ENCODE measurements at regions not wholly inside any gene's neighbourhood (a gene's known extent, or its start where the extent isn't known, plus 50 kb on each side); places are given as distances from the start of the nearest gene placed in this dataset.

DNA sequence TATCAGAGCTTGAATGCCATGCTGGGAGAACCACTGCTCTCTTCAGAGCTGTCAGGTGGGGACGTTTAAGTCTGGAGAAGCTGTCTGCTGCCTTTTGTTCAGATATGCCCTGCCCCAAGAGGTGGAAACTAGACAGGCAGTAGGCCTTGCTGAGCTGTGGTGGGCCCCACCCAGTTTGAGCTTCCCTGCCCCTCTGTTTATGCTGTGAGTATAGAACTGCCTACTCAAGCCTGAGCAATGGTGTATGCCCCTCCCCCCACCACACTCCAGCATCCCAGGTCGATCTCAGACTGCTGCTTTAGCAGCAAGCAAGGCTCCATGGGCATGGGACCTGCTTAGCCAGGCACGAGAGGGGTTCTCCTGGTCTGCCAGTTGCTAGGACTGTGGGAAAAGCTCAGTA is 362.3 kb downstream of the FAM170A start:
- Histone ChIP-seq H4K20me1 (ENCODE audit: control insufficient read depth, insufficient read depth, low read depth, low read length) (no peaks in the 10 kb centered on the region), H3K9me3 (ENCODE audit: control insufficient read depth, insufficient read depth, low read length) (no peaks in the 10 kb centered on the region), H3K4me1 (ENCODE audit: control insufficient read depth, low read length) (no peaks in the 10 kb centered on the region), H3K27ac (ENCODE audit: low read depth, low read length) (no peak overlapping the region), H3K27me3 (ENCODE audit: control insufficient read depth, low read length) (no peaks in the 10 kb centered on the region), H3K4me3 (ENCODE audit: low read length) (no peak overlapping the region), H3K9me2 (replicated peaks; ENCODE audit: control insufficient read depth, low read length) (no peaks in the 10 kb centered on the region), H3K79me2 (ENCODE audit: control insufficient read depth, low read length) (no peaks in the 10 kb centered on the region), H3F3A (ENCODE audit: control insufficient read depth, insufficient read depth) (no peaks in the 10 kb centered on the region), H3K36me3 (ENCODE audit: control insufficient read depth, low read length) (no peaks in the 10 kb centered on the region), H3K4me2 (ENCODE audit: low read length) (no peak overlapping the region)
- no peak for TF ChIP-seq EZH2phosphoT487 (IDR thresholded peaks at IDR 0.05; ENCODE audit: borderline replicate concordance, low read length)
- TF ChIP-seq, protein P1, sequence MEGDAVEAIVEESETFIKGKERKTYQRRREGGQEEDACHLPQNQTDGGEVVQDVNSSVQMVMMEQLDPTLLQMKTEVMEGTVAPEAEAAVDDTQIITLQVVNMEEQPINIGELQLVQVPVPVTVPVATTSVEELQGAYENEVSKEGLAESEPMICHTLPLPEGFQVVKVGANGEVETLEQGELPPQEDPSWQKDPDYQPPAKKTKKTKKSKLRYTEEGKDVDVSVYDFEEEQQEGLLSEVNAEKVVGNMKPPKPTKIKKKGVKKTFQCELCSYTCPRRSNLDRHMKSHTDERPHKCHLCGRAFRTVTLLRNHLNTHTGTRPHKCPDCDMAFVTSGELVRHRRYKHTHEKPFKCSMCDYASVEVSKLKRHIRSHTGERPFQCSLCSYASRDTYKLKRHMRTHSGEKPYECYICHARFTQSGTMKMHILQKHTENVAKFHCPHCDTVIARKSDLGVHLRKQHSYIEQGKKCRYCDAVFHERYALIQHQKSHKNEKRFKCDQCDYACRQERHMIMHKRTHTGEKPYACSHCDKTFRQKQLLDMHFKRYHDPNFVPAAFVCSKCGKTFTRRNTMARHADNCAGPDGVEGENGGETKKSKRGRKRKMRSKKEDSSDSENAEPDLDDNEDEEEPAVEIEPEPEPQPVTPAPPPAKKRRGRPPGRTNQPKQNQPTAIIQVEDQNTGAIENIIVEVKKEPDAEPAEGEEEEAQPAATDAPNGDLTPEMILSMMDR (IDR thresholded peaks at IDR 0.05; ENCODE audit: low read depth, low read length, poor library complexity, severe bottlenecking): no peak

DNA sequence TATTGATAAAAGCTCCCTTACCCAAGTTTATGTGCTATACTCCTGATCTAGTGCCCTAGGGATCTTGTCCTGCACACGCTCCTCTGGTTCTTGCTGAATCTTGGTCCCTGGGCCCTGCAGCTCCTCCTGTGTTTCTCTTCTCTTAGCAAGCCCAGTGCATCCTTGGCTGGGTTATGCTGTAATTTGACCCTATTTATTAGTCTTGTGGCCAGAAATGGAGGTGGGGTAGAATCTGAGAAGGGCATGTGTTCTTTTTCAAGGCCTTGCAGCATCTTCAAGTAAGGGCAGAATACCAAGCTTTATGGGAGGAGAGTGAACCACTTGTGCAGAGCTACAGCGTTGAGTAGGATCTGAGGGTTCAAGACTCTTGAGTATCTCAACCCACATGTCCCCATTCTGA is 366.8 kb downstream of the FAM170A start:
- Histone ChIP-seq H3K79me2 (ENCODE audit: control insufficient read depth, low read length) (no peaks in the 10 kb centered on the region), H3K27me3 (ENCODE audit: control insufficient read depth, low read length) (peaks cover 4% of the 10 kb centered on the region; the same call in 1 of the 2 replicates), H3K27ac (ENCODE audit: low read depth, low read length) (no peak overlapping the region), H3K4me1 (ENCODE audit: control insufficient read depth, low read length) (no peaks in the 10 kb centered on the region), H3K9me2 (replicated peaks; ENCODE audit: control insufficient read depth, low read length) (no peaks in the 10 kb centered on the region), H4K20me1 (ENCODE audit: control insufficient read depth, insufficient read depth, low read depth, low read length) (no peaks in the 10 kb centered on the region), H3K4me3 (ENCODE audit: low read length) (no peak overlapping the region), H3F3A (ENCODE audit: control insufficient read depth, insufficient read depth) (no peaks in the 10 kb centered on the region), H3K9me3 (ENCODE audit: control insufficient read depth, insufficient read depth, low read length) (no peaks in the 10 kb centered on the region), H3K36me3 (ENCODE audit: control insufficient read depth, low read length) (no peaks in the 10 kb centered on the region), H3K4me2 (ENCODE audit: low read length) (no peak overlapping the region)
- no peak for TF ChIP-seq EZH2phosphoT487 (IDR thresholded peaks at IDR 0.05; ENCODE audit: borderline replicate concordance, low read length)
- TF ChIP-seq, protein P1 (IDR thresholded peaks at IDR 0.05; ENCODE audit: low read depth, low read length, poor library complexity, severe bottlenecking): no peak

DNA sequence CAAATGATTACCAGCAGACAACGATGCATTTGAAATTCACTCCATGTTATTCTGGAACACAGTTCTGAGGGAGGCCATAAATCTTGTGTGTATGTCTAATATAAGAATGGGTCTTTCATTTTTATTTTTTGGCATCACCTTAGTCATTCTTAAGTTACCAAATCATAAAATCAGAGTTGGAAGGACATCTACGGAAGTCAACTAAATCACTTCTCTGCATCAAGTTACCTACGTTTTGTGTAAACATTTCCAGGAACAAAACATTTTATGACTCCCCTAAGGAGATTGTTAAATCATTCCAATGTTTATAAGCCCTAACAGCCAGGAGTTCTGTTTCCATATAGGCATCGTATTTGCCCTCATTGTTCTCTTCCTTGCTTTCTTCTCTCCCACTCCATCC is 378.2 kb downstream of the FAM170A start:
- Histone ChIP-seq H4K20me1 (ENCODE audit: control insufficient read depth, insufficient read depth, low read depth, low read length) (no peaks in the 10 kb centered on the region), H3K36me3 (ENCODE audit: control insufficient read depth, low read length) (no peaks in the 10 kb centered on the region), H3K27ac (ENCODE audit: low read depth, low read length) (no peak overlapping the region), H3F3A (ENCODE audit: control insufficient read depth, insufficient read depth) (no peaks in the 10 kb centered on the region), H3K9me3 (ENCODE audit: control insufficient read depth, insufficient read depth, low read length) (no peaks in the 10 kb centered on the region), H3K4me3 (ENCODE audit: low read length) (no peak overlapping the region), H3K4me2 (ENCODE audit: low read length) (no peak overlapping the region), H3K79me2 (ENCODE audit: control insufficient read depth, low read length) (no peaks in the 10 kb centered on the region), H3K4me1 (ENCODE audit: control insufficient read depth, low read length) (no peaks in the 10 kb centered on the region), H3K27me3 (ENCODE audit: control insufficient read depth, low read length) (no peaks in the 10 kb centered on the region), H3K9me2 (replicated peaks; ENCODE audit: control insufficient read depth, low read length) (no peaks in the 10 kb centered on the region)
- no peak for TF ChIP-seq EZH2phosphoT487 (IDR thresholded peaks at IDR 0.05; ENCODE audit: borderline replicate concordance, low read length)
- TF ChIP-seq, protein P1 (IDR thresholded peaks at IDR 0.05; ENCODE audit: low read depth, low read length, poor library complexity, severe bottlenecking): no peak

DNA sequence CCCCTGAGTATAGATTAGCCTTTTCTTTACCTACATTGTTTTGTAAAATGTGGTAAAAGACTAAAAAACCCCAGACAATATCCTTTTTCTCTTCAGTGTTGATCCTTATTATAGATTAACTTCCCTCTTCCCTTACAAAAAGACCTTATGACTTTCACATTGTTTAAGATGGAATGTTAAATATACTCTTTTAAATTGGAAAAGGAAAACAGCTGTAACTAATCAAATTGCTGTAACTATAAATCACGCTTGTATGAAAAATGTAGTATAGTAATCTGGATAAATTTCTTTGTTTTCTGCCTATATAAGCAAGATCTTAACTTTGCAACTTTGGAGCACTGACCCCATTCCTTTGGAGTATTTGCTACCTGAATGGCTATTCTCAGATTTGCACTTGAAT is 383.1 kb downstream of the FAM170A start:
- Histone ChIP-seq H3K27me3 (ENCODE audit: control insufficient read depth, low read length) (no peaks in the 10 kb centered on the region), H3K4me3 (ENCODE audit: low read length) (no peak overlapping the region), H3K4me1 (ENCODE audit: control insufficient read depth, low read length) (no peaks in the 10 kb centered on the region), H3K36me3 (ENCODE audit: control insufficient read depth, low read length) (no peaks in the 10 kb centered on the region), H3K4me2 (ENCODE audit: low read length) (no peak overlapping the region), H3K9me3 (ENCODE audit: control insufficient read depth, insufficient read depth, low read length) (no peaks in the 10 kb centered on the region), H3K79me2 (ENCODE audit: control insufficient read depth, low read length) (no peaks in the 10 kb centered on the region), H3K27ac (ENCODE audit: low read depth, low read length) (no peak overlapping the region), H3K9me2 (replicated peaks; ENCODE audit: control insufficient read depth, low read length) (no peaks in the 10 kb centered on the region), H3F3A (ENCODE audit: control insufficient read depth, insufficient read depth) (no peaks in the 10 kb centered on the region), H4K20me1 (ENCODE audit: control insufficient read depth, insufficient read depth, low read depth, low read length) (no peaks in the 10 kb centered on the region)
- TF ChIP-seq, protein P1 (IDR thresholded peaks at IDR 0.05; ENCODE audit: low read depth, low read length, poor library complexity, severe bottlenecking): no peak
- TF ChIP-seq EZH2phosphoT487 (IDR thresholded peaks at IDR 0.05; ENCODE audit: borderline replicate concordance, low read length): no peak

All from DOHH2 (cell line).